ENCODE measurements at regions not wholly inside any gene's neighbourhood (a gene's known extent, or its start where the extent isn't known, plus 50 kb on each side); places are given as distances from the start of the nearest gene placed in this dataset.

GRCh38 chr3:80159990-80160506 lies 392.2 kb upstream of the ROBO1 start:
- TF ChIP-seq CTCF (IDR thresholded peaks at IDR 0.05; ENCODE audit: unreplicated experiment) = no peak
- Mint-ChIP-seq H3K27me3 (ENCODE audit: unreplicated experiment) (no peaks in the 10 kb centered on the region), H3K4me1 (ENCODE audit: unreplicated experiment) (no peaks in the 10 kb centered on the region)

DNA sequence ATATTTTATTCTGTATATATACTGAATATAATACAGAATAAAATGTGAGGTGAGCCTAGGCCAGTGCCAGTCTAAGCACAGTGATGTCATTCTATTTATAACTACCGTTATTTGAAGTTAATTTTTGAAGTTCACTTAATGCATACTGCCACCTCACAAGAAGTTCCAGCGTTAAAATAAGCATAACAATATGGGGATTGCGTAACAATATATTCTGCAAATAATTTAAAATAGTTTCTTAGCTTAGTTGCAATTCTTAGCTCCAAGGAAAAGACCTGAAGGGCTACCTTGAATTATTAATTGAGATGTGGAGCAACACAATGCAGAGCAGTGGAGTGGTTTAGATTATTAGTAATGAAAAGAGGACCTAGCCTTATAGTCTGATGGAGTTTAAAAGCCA lies 390.5 kb upstream of the ROBO1 start:
- TF ChIP-seq CTCF (IDR thresholded peaks at IDR 0.05; ENCODE audit: unreplicated experiment) = no peak
- H3K36me3 Mint-ChIP-seq (ENCODE audit: low read depth, unreplicated experiment) = no peaks in the 10 kb centered on the region
- H3K4me1 Mint-ChIP-seq (ENCODE audit: unreplicated experiment) = no peaks in the 10 kb centered on the region
- no peak overlapping the region for H3K4me3 Mint-ChIP-seq (ENCODE audit: unreplicated experiment)
- DNase-seq (ENCODE audit: low spot score) = no peak
- H3K27me3 Mint-ChIP-seq (ENCODE audit: unreplicated experiment) = no peaks in the 10 kb centered on the region
- H3K27ac Mint-ChIP-seq (ENCODE audit: unreplicated experiment) = no peak overlapping the region
- H3K9me3 Mint-ChIP-seq (ENCODE audit: unreplicated experiment) = no peaks in the 10 kb centered on the region

More at GRCh38 chr3:80159990-80160506, 392.2 kb upstream of the ROBO1 start:
- DNase-seq (ENCODE audit: low spot score) = no peak
- H3K4me3 Mint-ChIP-seq (ENCODE audit: unreplicated experiment) = no peak overlapping the region
- H3K27ac Mint-ChIP-seq (ENCODE audit: unreplicated experiment) = no peak overlapping the region
- H3K9me3 Mint-ChIP-seq (ENCODE audit: unreplicated experiment) = no peaks in the 10 kb centered on the region
- H3K36me3 Mint-ChIP-seq (ENCODE audit: low read depth, unreplicated experiment) = no peaks in the 10 kb centered on the region

GRCh38 chr3:80157546-80157945 lies 389.7 kb upstream of the ROBO1 start:
- no peak for DNase-seq (ENCODE audit: low spot score)
- H3K27ac Mint-ChIP-seq (ENCODE audit: unreplicated experiment) = no peak overlapping the region
- no peaks in the 10 kb centered on the region for H3K9me3 Mint-ChIP-seq (ENCODE audit: unreplicated experiment)
- no peak for TF ChIP-seq CTCF (IDR thresholded peaks at IDR 0.05; ENCODE audit: unreplicated experiment)
- no peaks in the 10 kb centered on the region for H3K36me3 Mint-ChIP-seq (ENCODE audit: low read depth, unreplicated experiment)
- no peaks in the 10 kb centered on the region for H3K27me3 Mint-ChIP-seq (ENCODE audit: unreplicated experiment)
- H3K4me3 Mint-ChIP-seq (ENCODE audit: unreplicated experiment) = no peak overlapping the region
- H3K4me1 Mint-ChIP-seq (ENCODE audit: unreplicated experiment) = no peaks in the 10 kb centered on the region

DNA sequence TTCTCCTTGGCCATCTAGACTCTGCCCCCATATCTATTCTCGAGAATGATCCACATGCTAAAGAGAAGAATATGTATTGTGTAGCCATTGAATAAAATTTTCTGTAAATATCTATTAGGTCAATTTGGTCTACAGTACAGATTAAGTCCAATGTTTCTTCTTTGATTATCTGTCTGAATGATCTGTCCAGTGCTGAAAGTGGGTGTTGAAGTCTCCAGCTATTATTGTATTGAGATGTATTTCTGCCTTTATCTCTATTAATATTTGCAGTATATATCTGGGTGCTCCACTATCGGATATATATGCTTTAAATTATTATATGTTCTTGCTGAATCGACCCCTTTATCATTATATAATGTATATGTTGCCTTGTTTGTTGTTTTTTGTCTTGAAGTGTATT lies 384.9 kb upstream of the ROBO1 start:
- Mint-ChIP-seq H3K27me3 (ENCODE audit: unreplicated experiment) (peaks cover 2% of the 10 kb centered on the region), H3K4me1 (ENCODE audit: unreplicated experiment) (no peaks in the 10 kb centered on the region), H3K36me3 (ENCODE audit: low read depth, unreplicated experiment) (no peaks in the 10 kb centered on the region), H3K4me3 (ENCODE audit: unreplicated experiment) (no peak overlapping the region), H3K9me3 (ENCODE audit: unreplicated experiment) (no peaks in the 10 kb centered on the region), H3K27ac (ENCODE audit: unreplicated experiment) (no peak overlapping the region)
- DNase-seq (ENCODE audit: low spot score) = no peak
- TF ChIP-seq CTCF (IDR thresholded peaks at IDR 0.05; ENCODE audit: unreplicated experiment) = no peak

GRCh38 chr3:80142714-80143113 lies 374.9 kb upstream of the ROBO1 start:
- TF ChIP-seq CTCF (IDR thresholded peaks at IDR 0.05; ENCODE audit: unreplicated experiment) = no peak
- no peaks in the 10 kb centered on the region for H3K9me3 Mint-ChIP-seq (ENCODE audit: unreplicated experiment)
- DNase-seq (ENCODE audit: low spot score) = no peak
- H3K36me3 Mint-ChIP-seq (ENCODE audit: low read depth, unreplicated experiment) = no peaks in the 10 kb centered on the region
- H3K27ac Mint-ChIP-seq (ENCODE audit: unreplicated experiment) = no peak overlapping the region
- no peaks in the 10 kb centered on the region for H3K27me3 Mint-ChIP-seq (ENCODE audit: unreplicated experiment)
- no peak overlapping the region for H3K4me3 Mint-ChIP-seq (ENCODE audit: unreplicated experiment)
- H3K4me1 Mint-ChIP-seq (ENCODE audit: unreplicated experiment) = no peaks in the 10 kb centered on the region

Measured in endothelial cell (in vitro differentiated cells).